Midbrain (tissue), 1 donor: ENCODE measurements at regions not wholly inside any gene's neighbourhood (a gene's known extent, or its start where the extent isn't known, plus 50 kb on each side); places are given as distances from the start of the nearest gene placed in this dataset.
A peak's percentile ranks its signal among the peaks of the same experiment; 100 is the strongest.
"Not testable (repeated sequence)": the region's sequence is repeated elsewhere in the genome, so short reads cannot be mapped to it uniquely, and the experiment has no call there.

Experiments
- DNase-seq: peaks from one replicate; lab custom pipeline; 2025; lab: John Stamatoyannopoulos, UW

GRCh38 chr4:147102596-147102995 lies 156.9 kb upstream of the TTC29 start:
- no peak for DNase-seq

GRCh38 chr4:147103403-147103946 lies 157.8 kb upstream of the TTC29 start:
- DNase-seq: peak; percentile 43

- no peak for DNase-seq
Observed at GRCh38 chr4:147104768-147105167, 159.1 kb upstream of the TTC29 start.

- DNase-seq: no peak
Observed at GRCh38 chr4:147108409-147108808, 162.7 kb upstream of the TTC29 start.

GRCh38 chr4:147109800-147110199 lies 164.1 kb upstream of the TTC29 start:
- DNase-seq: no peak

- no peak for DNase-seq
Observed at GRCh38 chr4:147110473-147111367, 165.1 kb upstream of the TTC29 start.

- DNase-seq: not testable (repeated sequence)
Observed at GRCh38 chr4:147112196-147112595, 166.5 kb upstream of the TTC29 start.

GRCh38 chr4:147117431-147117830 lies 171.8 kb upstream of the TTC29 start:
- DNase-seq: no peak

- no peak for DNase-seq
Observed at GRCh38 chr4:147118528-147118927, 172.9 kb upstream of the TTC29 start.

GRCh38 chr4:147122685-147123084 lies 177.0 kb upstream of the TTC29 start:
- DNase-seq: no peak

- DNase-seq: no peak
Observed at GRCh38 chr4:147123146-147123545, 177.5 kb upstream of the TTC29 start.

- no peak for DNase-seq
Observed at GRCh38 chr4:147128787-147129186, 183.1 kb upstream of the TTC29 start.

- DNase-seq: no peak
Observed at GRCh38 chr4:147129687-147130086, 184.0 kb upstream of the TTC29 start.

GRCh38 chr4:147134536-147135210 lies 189.0 kb upstream of the TTC29 start:
- no peak for DNase-seq

- DNase-seq: no peak
Observed at GRCh38 chr4:147136310-147136709, 190.6 kb upstream of the TTC29 start.

GRCh38 chr4:147136751-147137150 lies 191.1 kb upstream of the TTC29 start:
- no peak for DNase-seq

- DNase-seq: no peak
Observed at GRCh38 chr4:147137280-147137679, 191.6 kb upstream of the TTC29 start.

GRCh38 chr4:147138171-147138570 lies 192.5 kb upstream of the TTC29 start:
- no peak for DNase-seq

- DNase-seq: no peak
Observed at GRCh38 chr4:147139455-147140198, 194.0 kb upstream of the TTC29 start.

- no peak for DNase-seq
Observed at GRCh38 chr4:147151763-147152162, 206.1 kb upstream of the TTC29 start.

- peak; percentile 24 for DNase-seq
Observed at GRCh38 chr4:147157860-147158701, 212.4 kb upstream of the TTC29 start.
